H1 (cell line): ENCODE measurements at regions not wholly inside any gene's neighbourhood (a gene's known extent, or its start where the extent isn't known, plus 50 kb on each side); places are given as distances from the start of the nearest gene placed in this dataset.

ENCODE experiments used
- CTCF ChIA-PET: fragments of 300-600 bp; sonication (Branson Sonifier 250); formaldehyde crosslinking; loops from one replicate; lab custom pipeline; 2021; ENCODE audit not compliant: partially characterized antibody; lab: Charles Lee
- POLR2A ChIA-PET: fragments of 300-600 bp; sonication (Branson Sonifier 250); formaldehyde crosslinking; loops from one replicate; lab custom pipeline; 2021; ENCODE audit warnings: inconsistent platforms; ENCODE audit not compliant: partially characterized antibody; lab: Charles Lee
- DNase-seq, 2 experiments: peaks; one replicate each; pipeline versions ENCODE4 v3.0.0 to v3.0.0-alpha.2; 2010 to 2022; ENCODE audit warnings: low spot score in 2 of 2, low read depth in 1 of 2, mixed read lengths in 1 of 2
- FAIRE-seq: peaks from 2 replicates; lab custom pipeline; 2011; peaks lifted over from hg19 to GRCh38; lab: Jason Lieb, UNC
- H2AFZ ChIP-seq: 2 replicates; pipeline ENCODE4 v1.8.1; 2012; ENCODE audit warnings: low read length, inconsistent platforms
- H2AK5ac ChIP-seq: 2 replicates; pipeline ENCODE4 v1.6.1; 2013; ENCODE audit warnings: low read depth, low read length
- H2BK120ac ChIP-seq: replicated peaks from 2 replicates; pipeline ENCODE3; 2013; ENCODE audit warnings: low read depth, low read length, inconsistent platforms
- H2BK12ac ChIP-seq: 2 replicates; pipeline ENCODE4 v1.6.1; 2013; ENCODE audit warnings: low read depth, low read length
- H2BK15ac ChIP-seq: 2 replicates; pipeline ENCODE4 v1.6.1; 2013; ENCODE audit warnings: low read length
- H2BK20ac ChIP-seq: 2 replicates; pipeline ENCODE4 v1.6.1; 2013; ENCODE audit warnings: low read length
- H2BK5ac ChIP-seq: 2 replicates; pipeline ENCODE4 v1.6.1; 2013; ENCODE audit warnings: low read depth, low read length
- H3K14ac ChIP-seq: 2 replicates; pipeline ENCODE4 v1.6.1; 2013; ENCODE audit warnings: inconsistent platforms; ENCODE audit not compliant: insufficient read length
- H3K18ac ChIP-seq: 2 replicates; pipeline ENCODE4 v1.6.1; 2013; ENCODE audit warnings: low read length; ENCODE audit errors: extremely low read depth
- H3K23ac ChIP-seq: 2 replicates; pipeline ENCODE4 v1.6.1; 2013; ENCODE audit warnings: inconsistent platforms; ENCODE audit not compliant: insufficient read length
- H3K23me2 ChIP-seq: 2 replicates; pipeline ENCODE4 v1.6.1; 2013; ENCODE audit warnings: low read depth, low read length
- H3K27ac ChIP-seq: 2 replicates; pipeline ENCODE4 v1.6.1; 2011; ENCODE audit warnings: low read depth, low read length, inconsistent platforms
- H3K27me3 ChIP-seq, 4 experiments: replicated peaks in 1 of 4; 1 replicate in 1 of 4; 2 replicates in 3 of 4; pipeline versions ENCODE4 v1.6.1 to v1.8.1; 2011 to 2013; ENCODE audit warnings: low read length in 3 of 4, mild to moderate bottlenecking in 3 of 4, inconsistent platforms in 2 of 4, mixed read lengths in 2 of 4, moderate library complexity in 1 of 4; ENCODE audit not compliant: control insufficient read depth in 3 of 4, insufficient read depth in 3 of 4; ENCODE audit errors: extremely low read depth in 1 of 4
- H3K36me3 ChIP-seq, 4 experiments: 2 replicates each; pipeline versions ENCODE4 v1.6.1 to v1.8.1; 2011 to 2013; ENCODE audit warnings: mild to moderate bottlenecking in 4 of 4, low read length in 3 of 4, moderate library complexity in 2 of 4, control low read depth in 1 of 4, inconsistent platforms in 1 of 4; ENCODE audit not compliant: insufficient read depth in 4 of 4, control insufficient read depth in 2 of 4
- H3K4ac ChIP-seq: replicated peaks from 2 replicates; pipeline ENCODE3; 2013; ENCODE audit warnings: low read length, low read depth, mixed read lengths, inconsistent platforms; ENCODE audit not compliant: insufficient read length
- H3K4me1 ChIP-seq, 4 experiments: replicated peaks in 1 of 4; 1 replicate in 1 of 4; 2 replicates in 3 of 4; pipeline versions ENCODE4 v1.6.1 to v1.8.1; 2011 to 2013; ENCODE audit warnings: low read length in 3 of 4, inconsistent platforms in 2 of 4, mixed read lengths in 1 of 4; ENCODE audit not compliant: insufficient read depth in 4 of 4, control insufficient read depth in 3 of 4
- H3K4me2 ChIP-seq, 2 experiments: 2 replicates each; pipeline versions ENCODE4 v1.6.1 to v1.8.1; 2011 to 2013; ENCODE audit warnings: low read depth in 2 of 2, low read length in 2 of 2, control low read depth in 1 of 2, inconsistent platforms in 1 of 2, mild to moderate bottlenecking in 1 of 2; ENCODE audit not compliant: insufficient read depth in 1 of 2
- H3K4me3 ChIP-seq, 4 experiments: fragments of 200-600, 300-600 bp in 1 of 4; sonication (generic), shearing (Covaris generic), sonication (Bioruptor Twin) in 1 of 4; 2 replicates each; pipeline versions ENCODE4 v1.5.1 to v1.8.1; 2011 to 2016; ENCODE audit warnings: low read length in 4 of 4, low read depth in 3 of 4, control low read depth in 2 of 4, inconsistent platforms in 2 of 4, mild to moderate bottlenecking in 2 of 4, mixed read lengths in 1 of 4, moderate library complexity in 1 of 4; ENCODE audit not compliant: insufficient read depth in 2 of 4; ENCODE audit errors: extremely low read depth in 1 of 4
- H3K56ac ChIP-seq: replicated peaks from 2 replicates; pipeline ENCODE3; 2013; ENCODE audit warnings: low read depth, mild to moderate bottlenecking, mixed read lengths, low read length, inconsistent platforms; ENCODE audit not compliant: insufficient read length
- H3K79me1 ChIP-seq: 2 replicates; pipeline ENCODE4 v1.6.1; 2013; ENCODE audit warnings: low read depth, low read length, control low read depth
- H3K79me2 ChIP-seq, 2 experiments: 2 replicates each; pipeline versions ENCODE4 v1.6.1 to v1.8.1; 2012 to 2013; ENCODE audit warnings: low read length in 2 of 2, mild to moderate bottlenecking in 2 of 2, inconsistent platforms in 1 of 2; ENCODE audit not compliant: insufficient read depth in 2 of 2, control insufficient read depth in 1 of 2
- H3K9ac ChIP-seq, 4 experiments: replicated peaks in 1 of 4; 1 replicate in 1 of 4; 2 replicates in 3 of 4; pipeline versions ENCODE4 v1.6.1 to v1.8.1; 2011 to 2013; ENCODE audit warnings: low read depth in 3 of 4, low read length in 3 of 4, control low read depth in 2 of 4, mild to moderate bottlenecking in 2 of 4, moderate library complexity in 2 of 4, inconsistent platforms in 1 of 4; ENCODE audit errors: extremely low read depth in 1 of 4
- H3K9me3 ChIP-seq, 2 experiments: 2 replicates each; pipeline versions ENCODE4 v1.6.1 to v1.8.1; 2012 to 2013; ENCODE audit warnings: mild to moderate bottlenecking in 2 of 2, moderate library complexity in 2 of 2, control low read depth in 1 of 2, inconsistent platforms in 1 of 2, low read depth in 1 of 2, low read length in 1 of 2, mixed read lengths in 1 of 2; ENCODE audit not compliant: insufficient read depth in 2 of 2
- H4K20me1 ChIP-seq, 2 experiments: replicated peaks in 1 of 2; 2 replicates each; pipeline versions ENCODE3 to v1.8.1; 2011 to 2013; ENCODE audit warnings: inconsistent platforms in 2 of 2, low read length in 2 of 2, mild to moderate bottlenecking in 1 of 2; ENCODE audit not compliant: insufficient read depth in 2 of 2, control insufficient read depth in 1 of 2
- H4K5ac ChIP-seq: 2 replicates; pipeline ENCODE4 v1.6.1; 2013; ENCODE audit warnings: low read length, low read depth, mixed read lengths, inconsistent platforms; ENCODE audit not compliant: insufficient read length
- H4K8ac ChIP-seq: 2 replicates; pipeline ENCODE4 v1.8.0; 2013; ENCODE audit warnings: mild to moderate bottlenecking, moderate library complexity, low read length, inconsistent platforms; ENCODE audit not compliant: insufficient read depth; ENCODE audit errors: extremely low read depth
- H4K91ac ChIP-seq: replicated peaks from 2 replicates; pipeline ENCODE3; 2013; ENCODE audit warnings: low read length, mixed read lengths, inconsistent platforms; ENCODE audit not compliant: insufficient read length
- CHD2 ChIP-seq: IDR thresholded peaks from 2 replicates; pipeline ENCODE4 v1.6.1; 2012; ENCODE audit warnings: low read length, improper control_type of control experiment
- SUZ12 ChIP-seq: fragments of 200-600 bp; sonication (generic); IDR thresholded peaks from 2 replicates; pipeline ENCODE4 v1.6.1; 2012; ENCODE audit warnings: mild to moderate bottlenecking, inconsistent platforms, low read length, moderate library complexity, mixed read lengths
- WGBS, 2 experiments: shearing (Covaris generic) in 1 of 2; methylation state at CpG; one replicate each; pipeline versions ENCODE4 v1.1.6 to v1.1.7; 2013 to 2015; ENCODE audit warnings: low lambda C conversion rate in 2 of 2, mixed read lengths in 2 of 2, inconsistent platforms in 1 of 2, low coverage in 1 of 2, missing lambda C conversion rate in 1 of 2; ENCODE audit not compliant: insufficient replicate concordance in 2 of 2, insufficient coverage in 1 of 2, insufficient read length in 1 of 2; ENCODE audit errors: extremely low coverage in 1 of 2, missing lambda C conversion rate in 1 of 2; 5-methylcytosine and 5-hydroxymethylcytosine counted together

- no peak for FAIRE-seq
- H2BK120ac ChIP-seq, result no peak overlapping the region
- no peaks in the 10 kb centered on the region for H3K4me1 ChIP-seq
- H4K8ac ChIP-seq, result no peak overlapping the region
- no peak overlapping the region for H2BK5ac ChIP-seq
- no peak overlapping the region for H3K4me3 ChIP-seq
- H3K23ac ChIP-seq, result no peak overlapping the region
- no peaks in the 10 kb centered on the region for H3K9me3 ChIP-seq
- no peaks in the 10 kb centered on the region for H3K79me2 ChIP-seq
- CTCF ChIA-PET, result no interaction called here
- TF ChIP-seq CHD2 (no peak), SUZ12 (no peak)
- no peaks in the 10 kb centered on the region for H4K20me1 ChIP-seq
- no peak overlapping the region for H2AK5ac ChIP-seq
- WGBS, 2 experiments, result 75% methylated on average over 2 of the region's 2 CpGs; no CpG with 5 or more reads in 1 of the 2 experiments
- H2BK20ac ChIP-seq, result no peak overlapping the region
- H2BK15ac ChIP-seq, result no peak overlapping the region
- H3K23me2 ChIP-seq, result no peaks in the 10 kb centered on the region
- H3K56ac ChIP-seq, result no peak overlapping the region
- no peak overlapping the region for H3K18ac ChIP-seq
- no peak overlapping the region for H3K9ac ChIP-seq
- H2AFZ ChIP-seq, result no peak overlapping the region
- H4K91ac ChIP-seq, result no peak overlapping the region
- H3K36me3 ChIP-seq, result no peaks in the 10 kb centered on the region
- H4K5ac ChIP-seq, result no peak overlapping the region
- no peak overlapping the region for H3K14ac ChIP-seq
- DNase-seq, result no peak
- H3K79me1 ChIP-seq, result no peaks in the 10 kb centered on the region
- no peak overlapping the region for H3K27ac ChIP-seq
- no peak overlapping the region for H2BK12ac ChIP-seq
- no peaks in the 10 kb centered on the region for H3K27me3 ChIP-seq
- no peak overlapping the region for H3K4ac ChIP-seq
- POLR2A ChIA-PET, result no interaction called here
- H3K4me2 ChIP-seq, result no peak overlapping the region
Observed at GRCh38 chr11:127862406-127862805, 725.0 kb downstream of the ETS1 start.
